RCC 7860 (cell line): ENCODE measurements at regions not wholly inside any gene's neighbourhood (a gene's known extent, or its start where the extent isn't known, plus 50 kb on each side); places are given as distances from the start of the nearest gene placed in this dataset.
"Not testable (repeated sequence)": the region's sequence is repeated elsewhere in the genome, so short reads cannot be mapped to it uniquely, and the experiment has no call there.

ENCODE experiments used
- DNase-seq: peaks from one replicate; pipeline ENCODE4 v3.0.0-alpha.2; 2015; ENCODE audit warnings: low spot score
- FAIRE-seq: peaks from 2 replicates; lab custom pipeline; 2012; peaks lifted over from hg19 to GRCh38; lab: Jason Lieb, UNC

DNA sequence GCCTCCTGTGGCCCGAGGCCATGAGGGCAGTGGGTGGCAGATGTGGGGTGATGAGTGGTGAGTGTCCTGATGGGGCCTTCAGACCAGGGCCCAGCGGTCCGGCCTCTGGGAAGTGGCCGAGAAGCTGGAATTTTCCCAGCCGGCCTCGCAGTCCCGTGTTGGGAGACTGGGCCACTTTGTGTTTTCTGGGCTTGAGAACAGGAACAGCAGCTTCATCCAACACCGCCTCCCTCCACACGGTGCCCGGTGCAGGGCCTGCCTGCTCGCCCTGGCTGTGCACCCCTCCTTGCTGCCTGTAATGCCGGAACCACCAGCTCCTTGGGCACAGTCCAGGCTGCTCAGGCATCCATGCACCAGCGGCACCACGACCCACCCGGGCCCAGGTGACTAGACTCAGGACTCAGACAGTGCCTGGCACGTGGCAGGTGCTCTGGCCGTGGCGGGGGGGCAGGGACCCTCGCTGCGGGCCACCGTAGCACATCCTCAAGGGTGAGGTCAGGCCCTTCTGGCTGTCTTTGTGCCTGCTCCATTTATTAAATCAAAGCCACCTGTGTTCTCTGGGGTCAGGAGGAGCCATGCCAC is 194.7 kb downstream of the BANP start:
- DNase-seq, FAIRE-seq: not testable (repeated sequence)

DNA sequence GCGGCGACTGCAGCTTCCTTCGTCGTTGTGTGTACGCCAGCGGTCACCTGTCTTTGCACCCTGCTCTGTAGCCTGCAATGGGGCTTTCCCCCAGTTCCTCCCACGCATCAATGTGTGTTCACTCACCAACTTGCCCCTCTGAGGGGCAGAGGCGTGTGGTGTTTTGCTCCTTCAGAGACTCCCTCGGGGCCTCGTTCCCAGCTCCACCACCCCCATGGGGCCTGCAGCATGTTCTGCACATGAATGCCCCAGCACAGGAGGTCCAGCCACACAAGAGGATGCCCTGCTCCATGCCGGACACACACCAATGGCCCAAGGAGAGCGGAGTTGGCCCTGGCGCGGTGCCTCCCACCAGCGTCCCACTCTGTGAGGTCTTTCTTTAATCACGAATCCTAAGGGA is 196.8 kb downstream of the BANP start:
- DNase-seq, FAIRE-seq: not testable (repeated sequence)

- FAIRE-seq, DNase-seq: not testable (repeated sequence)
Measured at GRCh38 chr16:88148682-88149081, 197.4 kb downstream of the BANP start.

GRCh38 chr16:88149158-88149603 is 197.9 kb downstream of the BANP start:
- FAIRE-seq, DNase-seq: not testable (repeated sequence)

- not testable (repeated sequence) for FAIRE-seq, DNase-seq
Measured at GRCh38 chr16:88149663-88150062, 198.4 kb downstream of the BANP start.

- FAIRE-seq: not testable (repeated sequence)
Measured at GRCh38 chr16:88150456-88151128, 199.4 kb downstream of the BANP start.

GRCh38 chr16:88151129-88151499 is 199.9 kb downstream of the BANP start:
- FAIRE-seq, DNase-seq: not testable (repeated sequence)

More at GRCh38 chr16:88150456-88151128, 199.4 kb downstream of the BANP start:
- DNase-seq: not testable (repeated sequence)

GRCh38 chr16:88151859-88152843 is 200.9 kb downstream of the BANP start:
- FAIRE-seq, DNase-seq: not testable (repeated sequence)

DNA sequence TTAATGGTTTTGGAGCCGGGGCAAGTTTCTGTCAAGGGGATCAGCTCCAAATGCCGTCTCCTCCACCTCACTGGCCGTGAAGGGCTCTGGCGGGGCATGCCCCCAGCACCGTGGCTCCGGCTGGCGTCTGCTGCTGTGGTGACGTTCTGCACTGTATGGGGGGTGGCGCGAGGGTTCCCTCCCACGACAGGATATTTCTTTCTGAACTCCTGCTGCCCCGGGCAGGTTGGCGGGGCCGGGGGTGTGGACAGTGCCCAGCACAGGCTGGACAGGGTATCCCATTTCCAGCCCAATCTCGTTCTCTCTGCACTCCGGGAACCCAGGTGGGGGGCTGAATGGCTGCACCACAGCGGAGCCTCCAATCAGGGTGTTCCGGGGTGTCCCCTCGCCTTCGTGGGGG is 201.6 kb downstream of the BANP start:
- DNase-seq, FAIRE-seq: not testable (repeated sequence)

GRCh38 chr16:88153516-88153915 is 202.3 kb downstream of the BANP start:
- not testable (repeated sequence) for FAIRE-seq, DNase-seq

- FAIRE-seq, DNase-seq: not testable (repeated sequence)
Measured at GRCh38 chr16:88154886-88155285, 203.7 kb downstream of the BANP start.

DNA sequence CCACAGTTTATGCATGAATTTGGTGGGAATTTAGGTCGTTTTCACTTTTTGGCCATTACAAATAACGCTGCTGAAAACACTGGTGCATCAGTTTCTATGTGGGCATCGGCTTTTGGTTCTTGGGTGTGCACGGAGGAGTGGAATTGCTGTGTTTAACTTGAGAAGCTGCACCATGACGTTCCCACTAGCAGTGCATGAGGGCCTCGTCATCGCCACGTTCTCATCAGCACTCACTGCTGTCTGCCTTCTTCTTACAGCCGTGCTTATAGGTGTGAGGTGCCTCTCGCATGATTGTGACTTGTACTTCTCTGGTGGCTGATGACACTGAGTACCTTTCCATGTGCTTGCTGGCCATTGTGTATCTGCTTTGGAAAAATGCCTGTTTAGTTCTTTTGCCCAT is 204.4 kb downstream of the BANP start:
- FAIRE-seq, DNase-seq: not testable (repeated sequence)

- not testable (repeated sequence) for DNase-seq, FAIRE-seq
Measured at GRCh38 chr16:88156640-88157283, 205.5 kb downstream of the BANP start.

GRCh38 chr16:88157686-88158085 is 206.5 kb downstream of the BANP start:
- not testable (repeated sequence) for DNase-seq, FAIRE-seq

DNA sequence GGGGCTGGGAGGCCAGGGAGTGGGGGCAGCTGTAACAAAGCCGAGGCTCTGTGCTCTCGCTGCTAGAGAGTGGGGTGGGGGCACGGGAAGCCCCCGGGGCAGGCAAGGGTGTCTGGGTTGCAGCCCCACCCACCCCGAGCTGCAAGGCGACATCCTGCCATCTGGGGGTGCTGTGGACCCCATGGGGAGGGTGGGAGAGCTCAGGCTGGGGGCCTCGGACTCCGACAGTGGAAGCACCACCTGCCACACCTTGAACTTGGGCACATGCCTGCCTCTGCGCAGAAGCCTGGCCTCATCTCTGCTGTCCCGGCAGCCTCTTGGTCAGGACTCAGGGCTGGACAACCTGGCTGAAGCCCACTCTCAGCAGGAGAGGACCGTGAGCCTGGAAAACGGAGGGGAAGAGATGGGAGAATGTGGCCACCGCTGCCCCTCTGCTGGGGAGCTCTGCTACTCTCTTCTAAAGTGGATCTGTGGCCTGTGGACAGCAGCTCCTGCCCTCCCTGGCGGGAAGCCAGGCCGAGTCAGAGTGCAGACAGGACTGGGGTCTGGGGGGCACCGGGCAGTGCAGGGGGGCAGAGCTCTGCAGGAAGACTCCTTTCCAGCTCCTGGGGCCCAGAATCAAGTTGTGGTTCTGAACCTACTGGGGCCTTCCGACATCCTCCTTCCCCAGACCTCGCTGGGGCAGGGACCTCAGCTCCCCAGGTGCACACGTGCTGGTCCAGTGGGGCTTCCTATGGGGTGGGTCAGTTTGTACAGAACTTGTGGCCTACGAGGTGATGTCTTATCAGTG is 207.2 kb downstream of the BANP start:
- FAIRE-seq, DNase-seq: not testable (repeated sequence)

- not testable (repeated sequence) for DNase-seq, FAIRE-seq
Measured at GRCh38 chr16:88159046-88159896, 208.0 kb downstream of the BANP start.

GRCh38 chr16:88159897-88160335 is 208.7 kb downstream of the BANP start:
- DNase-seq, FAIRE-seq: not testable (repeated sequence)

GRCh38 chr16:88161191-88161590 is 210.0 kb downstream of the BANP start:
- FAIRE-seq, DNase-seq: not testable (repeated sequence)
